Ishikawa (cell line): ENCODE measurements at regions not wholly inside any gene's neighbourhood (a gene's known extent, or its start where the extent isn't known, plus 50 kb on each side); places are given as distances from the start of the nearest gene placed in this dataset.

Experiments used
- CEBPB ChIP-seq: IDR thresholded peaks from 2 replicates; pipeline ENCODE4 v1.6.1; 2012
- CREB1 ChIP-seq: IDR thresholded peaks from 2 replicates; pipeline ENCODE4 v1.6.1; 2012; ENCODE audit warnings: low read depth
- EGR1 ChIP-seq: IDR thresholded peaks from 2 replicates; pipeline ENCODE4 v1.6.1; 2012
- EP300 ChIP-seq: IDR thresholded peaks from 2 replicates; pipeline ENCODE4 v1.6.1; 2012; ENCODE audit warnings: borderline replicate concordance
- FOXM1 ChIP-seq: IDR thresholded peaks from 2 replicates; pipeline ENCODE4 v1.6.1; 2012; ENCODE audit warnings: low read depth, borderline replicate concordance
- NFIC ChIP-seq: IDR thresholded peaks from 2 replicates; pipeline ENCODE4 v1.6.1; 2012
- RAD21 ChIP-seq: IDR thresholded peaks from 2 replicates; pipeline ENCODE4 v1.6.1; 2012; ENCODE audit warnings: low read depth
- TAF1 ChIP-seq: IDR thresholded peaks from 2 replicates; pipeline ENCODE4 v1.6.1; 2012; ENCODE audit warnings: low read depth, mild to moderate bottlenecking
- TCF12 ChIP-seq: IDR thresholded peaks from 2 replicates; pipeline ENCODE4 v1.6.1; 2012; ENCODE audit warnings: low read depth
- TEAD4 ChIP-seq: IDR thresholded peaks from 2 replicates; pipeline ENCODE4 v1.6.1; 2012
- YY1 ChIP-seq: IDR thresholded peaks from 2 replicates; pipeline ENCODE4 v1.6.1; 2012; ENCODE audit warnings: low read depth
- ZBTB7A ChIP-seq: IDR thresholded peaks from 2 replicates; pipeline ENCODE4 v1.6.1; 2012; ENCODE audit warnings: low read depth
- TF ChIP-seq, protein P1 (sequence below): IDR thresholded peaks from 2 replicates; pipeline ENCODE4 v1.6.1; 2012
- TF ChIP-seq, protein P2 (sequence below): IDR thresholded peaks from 2 replicates; pipeline ENCODE4 v1.6.1; 2012; ENCODE audit warnings: low read depth, mild to moderate bottlenecking
- TF ChIP-seq, protein P3 (sequence below): IDR thresholded peaks from 2 replicates; pipeline ENCODE4 v1.6.1; 2012

DNA sequence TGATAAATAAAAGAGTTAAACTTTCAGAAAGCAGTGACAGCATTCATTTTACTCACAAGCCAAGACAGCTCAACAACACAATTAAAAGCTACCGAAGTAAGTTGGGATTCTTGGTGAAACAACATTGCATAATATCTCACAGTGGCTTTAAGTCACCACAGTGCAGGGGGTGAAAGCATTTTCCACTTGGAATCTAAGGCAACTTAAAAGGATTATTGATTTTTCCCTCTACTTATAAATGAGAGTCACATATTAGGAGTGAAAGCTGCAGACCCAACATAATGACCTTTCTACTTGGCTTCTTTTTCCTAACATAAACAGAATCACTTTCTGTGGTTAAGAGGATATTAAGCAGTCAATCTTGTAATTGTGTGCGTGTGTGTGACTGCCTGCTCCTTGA is 536.6 kb upstream of the CXADR start:
- no peak for TF ChIP-seq TAF1
- TF ChIP-seq RAD21, result no peak
- TF ChIP-seq FOXM1, result no peak
- TF ChIP-seq, protein P1, sequence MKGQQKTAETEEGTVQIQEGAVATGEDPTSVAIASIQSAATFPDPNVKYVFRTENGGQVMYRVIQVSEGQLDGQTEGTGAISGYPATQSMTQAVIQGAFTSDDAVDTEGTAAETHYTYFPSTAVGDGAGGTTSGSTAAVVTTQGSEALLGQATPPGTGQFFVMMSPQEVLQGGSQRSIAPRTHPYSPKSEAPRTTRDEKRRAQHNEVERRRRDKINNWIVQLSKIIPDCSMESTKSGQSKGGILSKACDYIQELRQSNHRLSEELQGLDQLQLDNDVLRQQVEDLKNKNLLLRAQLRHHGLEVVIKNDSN, result no peak
- TF ChIP-seq CEBPB, result no peak
- TF ChIP-seq, protein P2, sequence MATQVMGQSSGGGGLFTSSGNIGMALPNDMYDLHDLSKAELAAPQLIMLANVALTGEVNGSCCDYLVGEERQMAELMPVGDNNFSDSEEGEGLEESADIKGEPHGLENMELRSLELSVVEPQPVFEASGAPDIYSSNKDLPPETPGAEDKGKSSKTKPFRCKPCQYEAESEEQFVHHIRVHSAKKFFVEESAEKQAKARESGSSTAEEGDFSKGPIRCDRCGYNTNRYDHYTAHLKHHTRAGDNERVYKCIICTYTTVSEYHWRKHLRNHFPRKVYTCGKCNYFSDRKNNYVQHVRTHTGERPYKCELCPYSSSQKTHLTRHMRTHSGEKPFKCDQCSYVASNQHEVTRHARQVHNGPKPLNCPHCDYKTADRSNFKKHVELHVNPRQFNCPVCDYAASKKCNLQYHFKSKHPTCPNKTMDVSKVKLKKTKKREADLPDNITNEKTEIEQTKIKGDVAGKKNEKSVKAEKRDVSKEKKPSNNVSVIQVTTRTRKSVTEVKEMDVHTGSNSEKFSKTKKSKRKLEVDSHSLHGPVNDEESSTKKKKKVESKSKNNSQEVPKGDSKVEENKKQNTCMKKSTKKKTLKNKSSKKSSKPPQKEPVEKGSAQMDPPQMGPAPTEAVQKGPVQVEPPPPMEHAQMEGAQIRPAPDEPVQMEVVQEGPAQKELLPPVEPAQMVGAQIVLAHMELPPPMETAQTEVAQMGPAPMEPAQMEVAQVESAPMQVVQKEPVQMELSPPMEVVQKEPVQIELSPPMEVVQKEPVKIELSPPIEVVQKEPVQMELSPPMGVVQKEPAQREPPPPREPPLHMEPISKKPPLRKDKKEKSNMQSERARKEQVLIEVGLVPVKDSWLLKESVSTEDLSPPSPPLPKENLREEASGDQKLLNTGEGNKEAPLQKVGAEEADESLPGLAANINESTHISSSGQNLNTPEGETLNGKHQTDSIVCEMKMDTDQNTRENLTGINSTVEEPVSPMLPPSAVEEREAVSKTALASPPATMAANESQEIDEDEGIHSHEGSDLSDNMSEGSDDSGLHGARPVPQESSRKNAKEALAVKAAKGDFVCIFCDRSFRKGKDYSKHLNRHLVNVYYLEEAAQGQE, result no peak
- TF ChIP-seq EGR1, result no peak
- TF ChIP-seq, protein P3, sequence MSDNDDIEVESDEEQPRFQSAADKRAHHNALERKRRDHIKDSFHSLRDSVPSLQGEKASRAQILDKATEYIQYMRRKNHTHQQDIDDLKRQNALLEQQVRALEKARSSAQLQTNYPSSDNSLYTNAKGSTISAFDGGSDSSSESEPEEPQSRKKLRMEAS, result no peak
- no peak for TF ChIP-seq ZBTB7A
- no peak for TF ChIP-seq TEAD4
- TF ChIP-seq EP300, result no peak
- no peak for TF ChIP-seq TCF12
- no peak for TF ChIP-seq YY1
- no peak for TF ChIP-seq NFIC
- TF ChIP-seq CREB1, result no peak

DNA sequence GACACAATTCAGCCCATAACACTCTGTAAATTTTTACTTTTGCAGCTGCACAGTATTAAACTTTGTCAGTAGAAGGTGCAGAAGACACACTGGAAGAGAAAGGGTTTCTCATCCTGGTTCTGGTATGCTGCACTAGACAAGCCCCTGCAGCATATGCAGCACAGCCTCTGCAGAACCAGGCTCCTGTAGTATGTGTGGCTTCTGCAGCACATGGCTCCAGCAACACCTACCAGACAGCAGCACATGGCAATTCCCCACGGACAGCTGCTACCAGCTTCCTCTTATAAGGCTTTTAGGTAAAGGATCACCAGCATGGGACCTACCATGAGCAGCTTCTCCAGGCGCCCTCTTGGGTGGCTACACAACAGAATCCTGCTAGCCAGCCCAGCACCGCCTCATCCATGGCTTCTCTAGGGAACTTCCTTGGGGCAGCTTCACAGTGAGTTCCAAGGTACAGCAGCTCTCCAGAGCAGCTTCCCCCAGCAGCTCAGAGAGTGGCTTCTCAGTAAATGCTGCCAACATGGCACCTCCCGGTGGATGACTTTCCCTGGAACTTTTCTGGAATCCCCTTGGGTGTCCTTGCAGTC is 534.4 kb upstream of the CXADR start:
- no peak for TF ChIP-seq CREB1

DNA sequence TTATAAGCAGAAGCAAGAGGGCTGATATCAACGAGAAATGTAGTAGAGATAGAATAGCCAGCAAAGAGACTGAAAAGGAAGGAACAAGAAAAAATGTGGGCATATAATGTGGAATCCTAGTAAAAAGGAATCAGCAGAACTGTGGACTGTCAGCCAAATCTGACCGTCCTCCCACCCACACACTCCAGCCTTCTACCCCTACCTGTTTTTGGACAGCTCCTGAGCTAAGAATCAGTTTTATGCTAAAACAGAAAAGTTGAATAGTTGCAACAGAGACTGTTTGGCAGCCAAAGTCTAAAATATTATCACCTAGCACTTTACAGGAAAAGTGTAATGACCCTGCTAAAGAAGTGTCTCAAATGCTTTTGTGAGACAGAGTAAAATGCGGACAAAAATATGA is 533.3 kb upstream of the CXADR start:
- no peak for TF ChIP-seq CEBPB
- TF ChIP-seq, protein P1, result no peak
- TF ChIP-seq, protein P2, result peak; percentile 59
- TF ChIP-seq CREB1, result no peak
- TF ChIP-seq EP300, result no peak

DNA sequence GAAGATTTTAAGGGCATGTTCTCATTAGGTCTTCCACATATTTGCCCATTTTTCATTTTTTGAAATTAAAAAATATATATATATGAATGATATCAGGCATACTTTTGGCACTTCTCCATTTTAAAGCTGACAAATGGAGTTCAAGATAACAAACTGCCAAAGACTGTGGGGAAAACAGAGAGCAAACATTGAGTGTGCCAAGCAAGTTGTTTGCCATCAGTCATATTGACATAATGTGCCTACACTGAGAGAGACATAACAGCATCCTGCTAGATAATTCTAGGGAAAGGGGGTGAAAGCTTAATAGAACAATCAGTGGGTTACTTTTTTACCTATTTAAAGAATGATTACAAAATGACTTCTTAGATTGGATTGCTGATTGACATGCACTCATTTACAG is 529.4 kb upstream of the CXADR start:
- TF ChIP-seq, protein P2, result no peak
- TF ChIP-seq TEAD4 (no peak), ZBTB7A (no peak), TCF12 (no peak), EP300 (no peak), RAD21 (no peak), NFIC (no peak), CREB1 (no peak), YY1 (no peak), CEBPB (no peak), TAF1 (no peak), EGR1 (no peak)
- TF ChIP-seq, protein P3, result no peak
- TF ChIP-seq, protein P1, result no peak

DNA sequence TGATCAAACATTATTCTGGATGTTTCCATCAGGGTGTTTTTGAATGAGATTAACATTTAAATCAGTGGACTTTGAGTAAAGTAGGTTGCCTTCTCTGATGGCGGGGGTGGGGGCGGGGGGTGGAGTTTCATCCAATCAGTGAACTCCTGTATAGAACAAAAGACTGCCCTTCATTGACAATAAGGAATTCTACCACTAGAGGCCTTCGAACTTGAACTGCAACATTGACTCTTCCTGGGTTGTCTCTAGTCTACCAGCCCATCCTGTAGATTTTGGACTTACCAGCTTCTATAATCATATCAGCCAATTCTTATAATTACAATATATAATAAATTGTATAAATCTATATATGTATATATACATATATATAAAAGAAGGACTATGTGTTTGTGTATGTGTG is 520.4 kb upstream of the CXADR start:
- TF ChIP-seq, protein P1, result no peak
- TF ChIP-seq NFIC, result no peak
- TF ChIP-seq TEAD4, result no peak
- TF ChIP-seq, protein P2, result no peak
- TF ChIP-seq EP300, result no peak
- no peak for TF ChIP-seq EGR1
- no peak for TF ChIP-seq CREB1
- TF ChIP-seq ZBTB7A, result no peak
- TF ChIP-seq TAF1, result no peak
- TF ChIP-seq TCF12, result no peak
- TF ChIP-seq, protein P3, result no peak
- no peak for TF ChIP-seq RAD21
- TF ChIP-seq CEBPB, result no peak
- no peak for TF ChIP-seq YY1
- no peak for TF ChIP-seq FOXM1
